ENCODE measurements at regions not wholly inside any gene's neighbourhood (a gene's known extent, or its start where the extent isn't known, plus 50 kb on each side); places are given as distances from the start of the nearest gene placed in this dataset.

DNA sequence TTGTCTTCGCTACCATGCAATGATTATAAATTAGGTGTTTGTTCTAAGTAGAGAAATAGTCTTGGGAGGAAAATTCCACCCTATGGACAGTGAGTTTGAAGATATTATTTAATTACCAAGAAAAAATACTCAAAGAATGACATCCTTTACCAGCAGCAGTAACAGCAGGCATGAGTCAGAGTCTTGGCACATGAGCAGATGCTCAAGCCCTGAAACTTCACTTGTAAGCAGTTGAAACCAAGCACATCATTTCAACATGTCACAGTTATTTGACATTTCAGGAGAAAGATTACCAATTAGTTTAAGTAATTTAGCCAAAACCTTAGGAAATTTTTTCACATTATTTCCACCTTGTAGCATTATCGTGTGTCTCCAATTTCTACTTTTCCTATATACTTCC is 99.2 kb downstream of the C12orf50 start:
- no peak for DNase-seq (ENCODE audit: low spot score)

- DNase-seq (ENCODE audit: low spot score): no peak
Observed at GRCh38 chr12:87929346-87929745, 99.9 kb downstream of the C12orf50 start.

GRCh38 chr12:87928031-87928430 is 101.2 kb downstream of the C12orf50 start:
- DNase-seq (ENCODE audit: low spot score): no peak

DNA sequence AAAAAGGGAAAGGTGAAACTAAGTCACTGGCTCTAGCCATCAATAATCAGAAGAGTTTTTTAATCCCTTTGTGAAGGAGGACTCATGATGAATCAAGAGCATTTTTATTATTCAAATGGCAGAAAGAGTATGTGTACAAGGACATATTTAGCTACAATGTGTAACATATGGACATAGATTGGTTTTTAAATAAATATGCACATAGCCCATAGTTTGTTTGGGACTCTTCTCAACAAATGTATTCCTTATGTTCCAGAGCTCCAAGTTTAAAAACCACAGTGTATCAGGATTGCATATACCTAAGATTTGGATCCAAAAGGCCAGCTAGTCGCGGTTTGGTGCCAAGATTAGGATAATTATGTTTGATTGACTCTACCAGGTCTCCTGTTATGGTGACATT is 104.2 kb downstream of the C12orf50 start:
- no peak for DNase-seq (ENCODE audit: low spot score)

- DNase-seq (ENCODE audit: low spot score): no peak
Observed at GRCh38 chr12:87924149-87924548, 105.1 kb downstream of the C12orf50 start.

- no peak for DNase-seq (ENCODE audit: low spot score)
Observed at GRCh38 chr12:87923361-87923760, 105.8 kb downstream of the C12orf50 start.

GRCh38 chr12:87922736-87923135 is 106.5 kb downstream of the C12orf50 start:
- DNase-seq (ENCODE audit: low spot score): no peak

DNA sequence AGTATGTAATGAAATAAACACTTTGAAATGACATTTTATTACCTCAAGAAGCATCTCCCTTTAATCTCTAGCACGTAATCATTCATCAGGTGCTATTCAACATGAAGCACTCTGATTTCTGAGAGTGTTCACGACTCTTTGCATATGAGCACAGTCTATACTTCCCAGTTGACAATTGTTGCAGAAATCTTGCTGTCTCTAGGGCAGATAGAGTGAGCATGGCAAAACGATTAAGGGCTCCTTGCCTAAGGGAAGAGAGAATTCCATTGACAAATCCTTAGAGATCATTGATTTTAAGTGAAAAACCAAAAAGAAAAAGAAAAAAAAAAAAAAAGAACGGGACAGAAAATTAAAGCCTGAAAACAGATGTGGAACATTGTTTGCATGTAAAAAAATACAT is 107.6 kb downstream of the C12orf50 start:
- DNase-seq (ENCODE audit: low spot score): no peak

DNA sequence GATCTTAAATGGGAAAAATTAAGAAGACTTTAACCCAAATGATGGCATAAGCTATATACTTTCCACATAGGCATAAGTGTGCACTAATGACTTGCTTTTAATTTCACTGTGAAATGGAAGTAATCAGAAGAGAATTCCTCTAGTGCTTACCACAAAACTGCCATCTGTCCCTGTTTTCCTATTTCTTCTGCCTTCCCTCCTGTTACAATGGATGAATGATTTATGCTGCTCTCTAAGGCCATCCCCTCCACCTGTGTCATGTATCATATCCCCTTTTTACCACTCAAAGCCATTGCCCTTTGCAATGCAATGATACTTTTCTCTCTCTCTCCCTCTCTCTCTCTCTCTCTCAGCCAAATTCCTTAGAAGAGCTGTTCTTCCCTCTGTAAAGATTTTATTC is 109.1 kb downstream of the C12orf50 start:
- no peak for DNase-seq (ENCODE audit: low spot score)

- DNase-seq (ENCODE audit: low spot score): no peak
Observed at GRCh38 chr12:87901457-87901856, 127.7 kb downstream of the C12orf50 start.

DNA sequence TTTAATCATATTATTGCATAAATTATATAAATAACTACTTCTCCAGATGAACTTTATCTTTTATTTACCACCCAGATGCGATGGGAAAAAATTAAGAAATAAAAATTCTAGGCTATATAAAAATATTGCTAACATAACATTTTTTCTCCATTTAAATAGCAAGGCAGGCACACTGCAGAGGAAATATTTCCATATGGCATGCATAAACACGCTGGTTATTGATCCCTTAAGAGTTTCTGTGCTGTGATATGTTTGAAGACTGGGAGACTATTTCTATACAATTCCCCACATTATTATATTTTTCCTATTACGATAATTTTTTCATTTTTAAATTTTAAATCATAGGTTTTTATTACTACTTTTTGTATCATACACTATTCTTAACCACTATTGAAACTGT is 131.5 kb downstream of the C12orf50 start:
- DNase-seq (ENCODE audit: low spot score): no peak

DNA sequence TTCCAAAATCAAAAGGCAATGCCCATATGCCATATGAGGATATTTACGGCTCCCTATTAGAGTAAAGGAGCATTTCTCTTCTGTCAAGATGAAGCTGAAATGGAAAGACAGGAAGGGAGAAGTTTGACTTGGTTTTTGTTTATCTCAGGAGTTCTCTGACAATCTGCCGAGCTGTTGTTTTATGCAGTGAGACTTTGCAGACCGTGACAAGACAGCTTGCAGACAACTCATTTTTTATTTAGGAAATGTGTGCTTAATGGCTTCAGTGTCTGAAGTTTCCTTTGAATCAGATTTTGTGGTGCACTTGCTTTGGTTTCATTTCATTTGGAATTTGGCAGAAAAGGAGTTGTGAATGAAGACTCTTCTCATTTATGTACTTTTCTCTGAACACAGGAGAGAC is 145.4 kb downstream of the C12orf50 start:
- no peak for DNase-seq (ENCODE audit: low spot score)

DNA sequence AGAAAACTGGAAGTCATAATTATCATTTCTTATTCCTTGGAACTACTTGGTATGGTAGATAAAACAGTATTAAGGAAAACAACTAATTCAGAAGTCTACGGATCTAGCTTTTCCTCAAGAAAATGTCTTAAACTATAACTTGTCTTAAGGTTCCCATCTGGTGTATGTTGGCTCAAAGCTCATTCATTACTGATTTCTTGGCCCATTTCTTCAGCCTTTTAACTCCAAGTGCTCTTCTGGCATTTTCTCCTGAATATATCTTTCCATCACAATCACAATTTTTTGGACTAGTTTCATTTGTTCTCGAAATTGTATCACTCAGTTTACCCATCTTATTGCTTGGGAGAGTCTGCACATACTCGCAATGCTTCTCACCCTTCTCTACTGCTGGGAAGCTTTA is 150.1 kb downstream of the C12orf50 start:
- DNase-seq (ENCODE audit: low spot score): no peak

- DNase-seq (ENCODE audit: low spot score): no peak
Observed at GRCh38 chr12:87870493-87871460, 158.4 kb downstream of the C12orf50 start.

- DNase-seq (ENCODE audit: low spot score): no peak
Observed at GRCh38 chr12:87870061-87870460, 159.1 kb downstream of the C12orf50 start.

DNA sequence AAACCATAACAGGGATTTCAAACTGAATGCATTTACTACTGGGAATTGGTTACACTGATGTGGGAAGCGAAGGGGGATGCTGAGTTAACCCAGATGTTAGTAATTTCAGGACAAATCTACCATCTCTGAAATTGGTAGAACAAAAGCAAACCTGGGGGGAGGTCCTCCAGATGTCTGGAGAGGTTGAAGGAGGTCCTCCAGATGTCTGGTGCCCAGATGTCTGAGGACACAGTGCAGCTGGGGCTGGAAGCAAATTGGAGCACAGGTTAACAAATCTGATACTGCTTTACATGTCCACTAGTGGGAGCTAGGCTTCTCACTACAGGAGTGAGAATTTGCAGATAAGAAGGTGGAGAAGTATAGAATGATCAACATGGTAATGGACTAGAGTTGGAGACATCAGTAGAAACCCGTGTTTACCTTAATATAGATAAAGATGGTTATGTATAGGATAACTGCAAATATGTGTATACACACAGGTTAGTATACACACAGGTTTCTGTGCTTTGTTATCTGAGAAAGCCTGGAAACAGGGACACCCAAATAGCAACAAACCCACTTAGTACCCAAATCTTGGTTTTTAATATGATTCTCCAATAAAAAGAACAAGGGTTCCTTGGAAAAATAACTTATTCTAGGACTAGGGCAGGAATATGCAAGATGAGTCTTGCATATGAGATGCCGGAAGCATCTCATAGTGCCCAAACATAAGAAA is 162.5 kb downstream of the C12orf50 start:
- DNase-seq (ENCODE audit: low spot score): no peak

DNA sequence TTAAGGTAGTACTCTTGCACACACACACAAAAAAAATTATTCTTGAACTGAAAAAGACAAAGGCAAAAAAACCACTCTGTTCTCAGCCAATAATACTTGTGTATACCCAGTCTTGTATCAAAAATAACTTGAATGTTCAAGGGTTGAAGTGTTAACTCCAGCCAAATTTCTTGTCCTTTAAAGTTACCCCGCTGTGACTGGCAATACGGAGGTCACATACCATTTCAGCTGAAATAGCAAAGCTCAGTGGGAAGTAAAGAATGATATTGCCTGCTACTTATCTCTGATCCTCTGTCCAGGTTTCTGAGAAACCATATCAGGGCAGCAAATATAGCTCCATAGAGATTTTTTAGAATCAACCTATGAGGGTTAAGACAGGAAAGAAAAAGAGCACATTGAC is 167.4 kb downstream of the C12orf50 start:
- DNase-seq (ENCODE audit: low spot score): no peak

GRCh38 chr12:87853448-87854003 is 175.7 kb downstream of the C12orf50 start:
- no peak for DNase-seq (ENCODE audit: low spot score)

- DNase-seq (ENCODE audit: low spot score): no peak
Observed at GRCh38 chr12:87849074-87849473, 180.1 kb downstream of the C12orf50 start.

DNA sequence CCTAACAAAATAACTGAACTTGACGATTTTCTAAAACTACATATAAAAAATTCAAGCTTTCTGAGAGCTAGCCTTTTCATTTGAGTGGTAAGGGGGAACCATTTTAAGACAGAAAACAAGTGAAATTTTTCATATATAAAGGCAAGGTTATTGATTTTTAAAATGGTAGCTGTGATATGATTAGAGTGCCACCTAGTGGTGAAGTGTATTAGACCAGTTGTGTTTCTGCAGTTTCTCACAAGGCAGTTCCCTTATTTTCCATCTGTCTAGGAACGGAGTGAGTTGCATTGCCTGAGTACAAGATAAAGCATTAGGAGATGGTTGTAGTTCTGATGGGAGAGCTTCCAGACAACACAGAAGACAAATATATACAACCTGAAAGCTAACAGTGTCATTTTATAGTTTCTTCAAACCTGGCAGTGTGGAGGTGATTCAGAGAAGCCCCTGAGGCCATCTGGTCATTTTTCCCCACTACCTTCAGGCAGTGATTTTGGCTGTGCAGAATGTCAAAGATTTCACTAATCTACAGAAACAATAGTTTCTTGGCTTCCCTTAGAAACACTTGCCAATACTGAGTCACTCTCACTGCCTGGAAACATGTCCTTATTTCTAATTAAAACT is 180.8 kb downstream of the C12orf50 start:
- DNase-seq (ENCODE audit: low spot score): peak; percentile 31

GRCh38 chr12:87847147-87847546 is 182.1 kb downstream of the C12orf50 start:
- DNase-seq (ENCODE audit: low spot score): no peak

DNA sequence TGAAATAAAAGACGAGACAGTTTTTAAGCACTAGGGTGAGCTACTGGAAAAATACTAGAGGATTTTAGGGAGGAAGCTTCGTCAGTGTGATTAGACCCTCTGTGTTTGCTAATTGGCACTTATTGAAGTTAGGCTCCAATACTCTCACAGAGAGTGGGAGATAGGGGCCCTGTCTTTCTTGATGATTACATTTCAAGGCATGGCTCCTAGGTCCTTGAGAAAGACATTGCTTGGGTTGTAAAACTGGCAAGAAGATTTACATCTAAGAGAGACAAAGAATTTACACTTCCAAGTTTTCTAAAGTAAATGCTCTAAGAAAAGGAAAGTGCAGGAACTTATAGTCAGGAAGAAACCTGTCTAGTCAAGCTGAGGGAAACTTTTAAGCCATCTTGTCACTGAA is 183.2 kb downstream of the C12orf50 start:
- no peak for DNase-seq (ENCODE audit: low spot score)

- DNase-seq (ENCODE audit: low spot score): no peak
Observed at GRCh38 chr12:87841935-87842334, 187.3 kb downstream of the C12orf50 start.

Data from CD4-positive, alpha-beta T cell treated with Interleukin-15 for 4 hours (primary cell).